HepG2 (cell line): ENCODE measurements at regions not wholly inside any gene's neighbourhood (a gene's known extent, or its start where the extent isn't known, plus 50 kb on each side); places are given as distances from the start of the nearest gene placed in this dataset.

Experiments used
- ATAC-seq: fragments of 200-7000 bp; cut with Tn5 transposase; 3 replicates; pipeline ENCODE4 v1.9.1; 2020; ENCODE audit warnings: mild to moderate bottlenecking, moderate library complexity
- BruUV-seq: library from RNA; stranded (reverse); fragments of 400-500 nt; replicated peaks from 2 replicates; lab custom pipeline; 2021; lab: Mats Ljungman, UMichigan
- CTCF ChIA-PET: fragments of 300-600 bp; formaldehyde crosslinking; extraction: SDS; loops from one replicate; lab custom pipeline; 2021; ENCODE audit warnings: low total read pairs, inconsistent platforms, low intra/inter-chr PET ratio; lab: Yijun Ruan, JAX
- POLR2A ChIA-PET: fragments of 350-600 bp; sonication (Branson Sonifier 250); formaldehyde crosslinking; loops from one replicate; lab custom pipeline; 2020; ENCODE audit warnings: antibody characterized with exemption, inconsistent platforms; lab: Yijun Ruan, JAX
- DNase-seq: peaks from one replicate; pipeline ENCODE4 v3.0.0-alpha.2; 2015; ENCODE audit warnings: low spot score
- FAIRE-seq: peaks from 3 replicates; lab custom pipeline; 2011; peaks lifted over from hg19 to GRCh38; lab: Jason Lieb, UNC
- H2AFZ ChIP-seq: one replicate; pipeline ENCODE4 v1.6.1; 2011; ENCODE audit warnings: low read length, inconsistent platforms
- H3K27ac ChIP-seq: fragments of 300-600 bp; 3 replicates; pipeline ENCODE4 v1.8.0; 2011; ENCODE audit warnings: mixed run types, mild to moderate bottlenecking, mixed read lengths, low read length, inconsistent platforms; ENCODE audit not compliant: insufficient read depth; ENCODE audit errors: extremely low read length
- H3K27me3 ChIP-seq, 2 experiments: fragments of 200-600 bp in 1 of 2; 2 replicates in 1 of 2; 3 replicates in 1 of 2; pipeline versions ENCODE4 v1.6.0 to v1.8.0; 2011; ENCODE audit warnings: low read length in 2 of 2, mild to moderate bottlenecking in 2 of 2, moderate library complexity in 2 of 2, inconsistent platforms in 1 of 2; ENCODE audit not compliant: insufficient read depth in 2 of 2, control insufficient read depth in 1 of 2
- H3K36me3 ChIP-seq, 2 experiments: fragments of 200-600 bp in 1 of 2; replicated peaks in 1 of 2; 2 replicates in 1 of 2; 3 replicates in 1 of 2; pipeline versions ENCODE4 v1.5.1 to v1.8.0; 2011; ENCODE audit warnings: low read length in 2 of 2, inconsistent platforms in 1 of 2; ENCODE audit not compliant: insufficient read depth in 2 of 2, control insufficient read depth in 1 of 2
- H3K4me1 ChIP-seq: 2 replicates; pipeline ENCODE4 v1.5.1; 2012; ENCODE audit warnings: low read length, inconsistent platforms; ENCODE audit not compliant: insufficient read depth
- H3K4me2 ChIP-seq: 2 replicates; pipeline ENCODE4 v1.6.0; 2011; ENCODE audit warnings: low read depth, low read length, inconsistent platforms
- H3K4me3 ChIP-seq, 3 experiments: fragments of 200-600 bp in 1 of 3; sonication (generic), shearing (Covaris generic) in 1 of 3; replicated peaks in 1 of 3; 2 replicates each; pipeline ENCODE4 v1.5.1; 2011 to 2016; ENCODE audit warnings: low read length in 3 of 3, inconsistent platforms in 2 of 3, low read depth in 2 of 3, mild to moderate bottlenecking in 2 of 3, control low read depth in 1 of 3, mixed read lengths in 1 of 3; ENCODE audit not compliant: insufficient read depth in 1 of 3
- H3K79me2 ChIP-seq: one replicate; pipeline ENCODE4 v1.6.1; 2011; ENCODE audit warnings: low read length, inconsistent platforms; ENCODE audit not compliant: insufficient read depth
- H3K9ac ChIP-seq: 2 replicates; pipeline ENCODE4 v1.6.0; 2011; ENCODE audit warnings: mild to moderate bottlenecking, low read depth, low read length, inconsistent platforms; ENCODE audit not compliant: insufficient read depth
- H3K9me3 ChIP-seq: 2 replicates; pipeline ENCODE4 v1.5.1; 2012; ENCODE audit warnings: mild to moderate bottlenecking, low read length
- H4K20me1 ChIP-seq: 2 replicates; pipeline ENCODE4 v1.6.0; 2011; ENCODE audit warnings: inconsistent platforms, mild to moderate bottlenecking, low read length, moderate library complexity; ENCODE audit not compliant: insufficient read depth
- FOXO1 ChIP-seq: sonication (generic); formaldehyde crosslinking; IDR thresholded peaks from 2 replicates; pipeline ENCODE4 v1.4.0; 2020; ENCODE audit warnings: missing genetic modification reagents
- IRF1 ChIP-seq: sonication (generic); formaldehyde crosslinking; IDR thresholded peaks from 2 replicates; pipeline ENCODE4 v1.4.0; 2020; ENCODE audit warnings: low read depth, mild to moderate bottlenecking, missing genetic modification reagents
- KAT7 ChIP-seq: IDR thresholded peaks from 2 replicates; pipeline ENCODE4 v1.6.1; 2018; ENCODE audit warnings: borderline replicate concordance, missing compliant biosample characterization
- NR2C2 ChIP-seq: sonication (generic); formaldehyde crosslinking; IDR thresholded peaks from 2 replicates; pipeline ENCODE4 v1.4.0; 2020; ENCODE audit warnings: missing genetic modification reagents, mild to moderate bottlenecking, moderate library complexity, borderline replicate concordance
- PTBP1 ChIP-seq: fragments of 200-400 bp; formaldehyde crosslinking; IDR thresholded peaks from 2 replicates; pipeline ENCODE4 v1.6.1; 2018; ENCODE audit warnings: low read length, low read depth; ENCODE audit not compliant: poor library complexity, severe bottlenecking
- SMAD1 ChIP-seq: sonication (generic); formaldehyde crosslinking; IDR thresholded peaks from 2 replicates; pipeline ENCODE4 v1.4.0; 2020; ENCODE audit warnings: missing genetic modification reagents, low read depth, mild to moderate bottlenecking, borderline replicate concordance
- ZGPAT ChIP-seq: IDR thresholded peaks from 2 replicates; pipeline ENCODE4 v1.6.1; 2016; ENCODE audit warnings: mild to moderate bottlenecking
- ZNF24 ChIP-seq: fragments of 450-650 bp; IDR thresholded peaks from 2 replicates; pipeline ENCODE4 v1.6.1; 2017; ENCODE audit warnings: antibody characterized with exemption, mild to moderate bottlenecking
- ZNF367 ChIP-seq: sonication (generic); formaldehyde crosslinking; IDR thresholded peaks from 2 replicates; pipeline ENCODE4 v1.4.0; 2020; ENCODE audit warnings: missing genetic modification reagents, borderline replicate concordance
- ZNF503 ChIP-seq: sonication (generic); formaldehyde crosslinking; IDR thresholded peaks from 2 replicates; pipeline ENCODE4 v1.4.0; 2020; ENCODE audit warnings: missing genetic modification reagents
- ZSCAN30 ChIP-seq: sonication (generic); formaldehyde crosslinking; IDR thresholded peaks from 2 replicates; pipeline ENCODE4 v1.5.0; 2020; ENCODE audit warnings: mild to moderate bottlenecking, missing genetic modification reagents
- ZSCAN31 ChIP-seq: sonication (generic); formaldehyde crosslinking; IDR thresholded peaks from 2 replicates; pipeline ENCODE4 v1.5.0; 2020; ENCODE audit warnings: low read depth, mild to moderate bottlenecking, missing genetic modification reagents
- WGBS: methylation state at CpG from one replicate; pipeline ENCODE4 v1.1.6; 2017; ENCODE audit warnings: low lambda C conversion rate; 5-methylcytosine and 5-hydroxymethylcytosine counted together
- in situ Hi-C: cut with HindIII; loops from 2 replicates; pipeline ENCODE4 v1.10.0; 2017; ENCODE audit warnings: low pct_unique_long_range_greater_than_20kb; ENCODE audit not compliant: extremely low pct_ligation_motif_present
- intact Hi-C: fragments of 100-400 bp; cut with micrococcal nuclease; formaldehyde crosslinking; loops from one replicate; pipeline ENCODE4 v1.10.0; 2022; ENCODE audit not compliant: unreplicated experiment

- BruUV-seq, result no TSS peak
- no peak for FAIRE-seq
- Histone ChIP-seq H3K9ac (no peak overlapping the region), H4K20me1 (no peaks in the 10 kb centered on the region), H3K4me1 (peaks cover 4% of the 10 kb centered on the region), H3K4me2 (no peak overlapping the region), H3K9me3 (no peaks in the 10 kb centered on the region), H3K79me2 (no peaks in the 10 kb centered on the region), H3K36me3 (no peaks in the 10 kb centered on the region)
- intact Hi-C loops, result no loop called here
- no peak for ATAC-seq
- CTCF ChIA-PET, result no interaction called here
- TF ChIP-seq FOXO1, result no peak
- TF ChIP-seq SMAD1, result no peak
- no peak for TF ChIP-seq KAT7 (CRISPR knock-in tag)
- no peak for TF ChIP-seq NR2C2 (CRISPR knock-in tag)
- no peak for TF ChIP-seq ZSCAN31 (CRISPR knock-in tag)
- TF ChIP-seq ZGPAT (CRISPR knock-in tag), result no peak
- no peak for TF ChIP-seq PTBP1
- no peak for TF ChIP-seq ZNF367 (CRISPR knock-in tag)
- TF ChIP-seq ZNF503 (CRISPR knock-in tag), result no peak
- no peak for TF ChIP-seq ZSCAN30 (CRISPR knock-in tag)
- TF ChIP-seq ZNF24, result no peak
- no peak for TF ChIP-seq IRF1 (CRISPR knock-in tag)
- TF ChIP-seq, all 625 proteins: peak for 0
- H3K27ac ChIP-seq, result no peak overlapping the region
- POLR2A ChIA-PET, result no interaction called here
- no peak overlapping the region for H2AFZ ChIP-seq
- WGBS, result 0% methylated on average over 1 of the region's 1 CpG
- DNase-seq, result no peak
- in situ Hi-C loops, result no loop called here
- no peak overlapping the region for H3K4me3 ChIP-seq
- no peaks in the 10 kb centered on the region for H3K27me3 ChIP-seq
Measured at GRCh38 chr12:25788707-25789442, 169.6 kb upstream of the RASSF8 start.
